22Rv1 (cell line): ENCODE measurements at regions not wholly inside any gene's neighbourhood (a gene's known extent, or its start where the extent isn't known, plus 50 kb on each side); places are given as distances from the start of the nearest gene placed in this dataset.

Experiments used
- ZFX ChIP-seq: fragments of 450-650 bp; IDR thresholded peaks from 2 replicates; pipeline ENCODE4 v1.6.1; 2017; ENCODE audit warnings: antibody characterized with exemption, borderline replicate concordance
- TF ChIP-seq, protein P1 (sequence below): fragments of 450-650 bp; IDR thresholded peaks from 2 replicates; pipeline ENCODE4 v1.5.1; 2017; ENCODE audit warnings: mild to moderate bottlenecking

DNA sequence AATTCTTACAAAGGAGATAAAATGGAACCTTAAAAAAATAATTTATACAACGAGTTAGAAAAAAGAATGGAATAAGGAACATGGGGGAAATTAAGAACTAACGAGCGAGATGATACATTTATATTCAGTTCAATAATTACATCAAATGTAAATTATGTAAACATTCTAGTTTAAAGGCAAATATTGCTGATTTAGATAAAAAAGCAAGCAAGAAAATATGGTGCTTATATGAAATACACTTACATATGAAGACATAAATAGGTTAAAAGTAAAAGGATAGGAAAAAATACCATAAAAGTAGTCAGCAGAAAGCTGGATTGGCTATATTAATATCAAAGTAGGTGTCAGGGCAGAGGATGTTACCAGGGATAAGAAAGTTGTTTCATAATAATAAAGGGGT lies 127.0 kb upstream of the AHR start:
- TF ChIP-seq, protein P1, sequence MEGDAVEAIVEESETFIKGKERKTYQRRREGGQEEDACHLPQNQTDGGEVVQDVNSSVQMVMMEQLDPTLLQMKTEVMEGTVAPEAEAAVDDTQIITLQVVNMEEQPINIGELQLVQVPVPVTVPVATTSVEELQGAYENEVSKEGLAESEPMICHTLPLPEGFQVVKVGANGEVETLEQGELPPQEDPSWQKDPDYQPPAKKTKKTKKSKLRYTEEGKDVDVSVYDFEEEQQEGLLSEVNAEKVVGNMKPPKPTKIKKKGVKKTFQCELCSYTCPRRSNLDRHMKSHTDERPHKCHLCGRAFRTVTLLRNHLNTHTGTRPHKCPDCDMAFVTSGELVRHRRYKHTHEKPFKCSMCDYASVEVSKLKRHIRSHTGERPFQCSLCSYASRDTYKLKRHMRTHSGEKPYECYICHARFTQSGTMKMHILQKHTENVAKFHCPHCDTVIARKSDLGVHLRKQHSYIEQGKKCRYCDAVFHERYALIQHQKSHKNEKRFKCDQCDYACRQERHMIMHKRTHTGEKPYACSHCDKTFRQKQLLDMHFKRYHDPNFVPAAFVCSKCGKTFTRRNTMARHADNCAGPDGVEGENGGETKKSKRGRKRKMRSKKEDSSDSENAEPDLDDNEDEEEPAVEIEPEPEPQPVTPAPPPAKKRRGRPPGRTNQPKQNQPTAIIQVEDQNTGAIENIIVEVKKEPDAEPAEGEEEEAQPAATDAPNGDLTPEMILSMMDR: no peak
- no peak for TF ChIP-seq ZFX
